A549 (cell line): ENCODE measurements at regions not wholly inside any gene's neighbourhood (a gene's known extent, or its start where the extent isn't known, plus 50 kb on each side); places are given as distances from the start of the nearest gene placed in this dataset.

Experiments used
- ATAC-seq, 2 experiments: fragments of 200-7000 bp in 1 of 2; fragments of >200 bp in 1 of 2; cut with Nextera tagmentation in 1 of 2; cut with Tn5 transposase in 1 of 2; 3 replicates each; pipeline versions ENCODE4 v1.8.0 to v1.9.1; 2018 to 2020; ENCODE audit warnings: mild to moderate bottlenecking in 1 of 2, moderate library complexity in 1 of 2
- CTCF ChIA-PET: fragments of 300-600 bp; sonication (Branson Sonifier 250); formaldehyde crosslinking; extraction: SDS; loops from one replicate; lab custom pipeline; 2021; ENCODE audit warnings: antibody characterized with exemption, inconsistent platforms; lab: Yijun Ruan, JAX
- POLR2A ChIA-PET: fragments of 350-600 bp; formaldehyde crosslinking; extraction: SDS; loops from one replicate; lab custom pipeline; 2021; ENCODE audit warnings: antibody characterized with exemption, inconsistent platforms; lab: Yijun Ruan, JAX
- DNase-seq, 2 experiments: peaks; one replicate each; pipeline versions ENCODE4 v3.0.0 to v3.0.0-alpha.2; 2011 to 2016; ENCODE audit warnings: low read depth in 1 of 2, low spot score in 1 of 2
- FAIRE-seq: peaks from 2 replicates; lab custom pipeline; 2011; peaks lifted over from hg19 to GRCh38; lab: Jason Lieb, UNC
- H3K27ac ChIP-seq, 2 experiments: fragments of >200 bp; sonication (Bioruptor Twin); formaldehyde crosslinking; 3 replicates each; pipeline ENCODE4 v1.5.1; 2016 to 2017
- H3K4me1 ChIP-seq: fragments of >200 bp; sonication (Bioruptor Twin); formaldehyde crosslinking; 3 replicates; pipeline ENCODE4 v1.6.1; 2016
- H3K4me2 ChIP-seq: fragments of >200 bp; sonication (Bioruptor Twin); formaldehyde crosslinking; 3 replicates; pipeline ENCODE4 v1.6.1; 2016
- H3K4me3 ChIP-seq: fragments of >200 bp; sonication (Bioruptor Twin); formaldehyde crosslinking; 3 replicates; pipeline ENCODE4 v1.5.1; 2016
- H3K9me3 ChIP-seq: fragments of >200 bp; sonication (Bioruptor Twin); formaldehyde crosslinking; 3 replicates; pipeline ENCODE4 v1.6.1; 2016
- BHLHE40 ChIP-seq: IDR thresholded peaks from 2 replicates; pipeline ENCODE4 v1.6.1; 2012; ENCODE audit warnings: low read depth, low read length, inconsistent platforms
- CBX8 ChIP-seq: fragments of 200-600 bp; sonication (generic); IDR thresholded peaks from 2 replicates; pipeline ENCODE4 v1.6.1; 2016
- CEBPB ChIP-seq, 2 experiments: fragments of >200 bp in 1 of 2; sonication (Bioruptor Twin) in 1 of 2; formaldehyde crosslinking in 1 of 2; IDR thresholded peaks; 2 replicates each; pipeline ENCODE4 v1.6.1; 2012 to 2016
- CHD4 ChIP-seq: fragments of 200-600 bp; sonication (generic); IDR thresholded peaks from 2 replicates; pipeline ENCODE4 v1.6.1; 2016; ENCODE audit warnings: antibody characterized with exemption, mild to moderate bottlenecking, borderline replicate concordance
- EHF ChIP-seq: fragments of 250-450 bp; sonication (Bioruptor Pico); IDR thresholded peaks from 2 replicates; pipeline ENCODE4 v1.5.0; 2020; ENCODE audit warnings: mild to moderate bottlenecking
- EHMT2 ChIP-seq: fragments of 200-600 bp; sonication (generic); IDR thresholded peaks from 2 replicates; pipeline ENCODE4 v1.6.1; 2016; ENCODE audit warnings: antibody characterized with exemption, low read depth, mild to moderate bottlenecking, moderate library complexity
- EP300 ChIP-seq, 2 experiments: fragments of >200 bp; sonication (Bioruptor Twin); formaldehyde crosslinking; IDR thresholded peaks; 2 replicates in 1 of 2; 3 replicates in 1 of 2; pipeline ENCODE4 v1.6.1; 2016 to 2017
- FOSL2 ChIP-seq, 2 experiments: fragments of 450-650 bp in 1 of 2; fragments of >200 bp in 1 of 2; sonication (Bioruptor Twin) in 1 of 2; formaldehyde crosslinking; IDR thresholded peaks; 2 replicates each; pipeline versions ENCODE4 v1.5.0 to v1.6.1; 2016 to 2020; ENCODE audit warnings: mild to moderate bottlenecking in 1 of 2, moderate library complexity in 1 of 2
- FOXS1 ChIP-seq: fragments of 250-450 bp; sonication (Bioruptor Pico); IDR thresholded peaks from 2 replicates; pipeline ENCODE4 v1.5.0; 2020; ENCODE audit warnings: mild to moderate bottlenecking, moderate library complexity
- HOXA7 ChIP-seq: fragments of 250-450 bp; sonication (Bioruptor Pico); IDR thresholded peaks from 2 replicates; pipeline ENCODE4 v1.5.0; 2020; ENCODE audit warnings: mild to moderate bottlenecking, moderate library complexity
- KDM5A ChIP-seq: fragments of 200-600 bp; sonication (generic); IDR thresholded peaks from 2 replicates; pipeline ENCODE4 v1.6.1; 2016; ENCODE audit warnings: antibody characterized with exemption, mild to moderate bottlenecking
- MYC ChIP-seq: IDR thresholded peaks from 2 replicates; pipeline ENCODE4 v1.6.1; 2012; ENCODE audit warnings: mild to moderate bottlenecking, inconsistent platforms, low read length, improper control_type of control experiment, borderline replicate concordance
- POLR2AphosphoS2 ChIP-seq: conservative IDR thresholded peaks from 2 replicates; pipeline ENCODE4 v1.6.1; 2012; ENCODE audit warnings: low read length, improper control_type of control experiment, inconsistent platforms
- RFX5 ChIP-seq: fragments of 450-650 bp; IDR thresholded peaks from 2 replicates; pipeline ENCODE4 v1.7.1; 2014; ENCODE audit warnings: antibody characterized with exemption, mild to moderate bottlenecking, moderate library complexity
- TP53 ChIP-seq: fragments of 250-450 bp; sonication (Bioruptor Pico); IDR thresholded peaks from 2 replicates; pipeline ENCODE4 v1.5.0; 2021; ENCODE audit warnings: mild to moderate bottlenecking, moderate library complexity
- ZNF302 ChIP-seq: fragments of 250-450 bp; sonication (Bioruptor Pico); IDR thresholded peaks from 2 replicates; pipeline ENCODE4 v1.9.0; 2021; ENCODE audit warnings: inconsistent platforms, mild to moderate bottlenecking, moderate library complexity
- ZSCAN20 ChIP-seq: fragments of 250-450 bp; sonication (Bioruptor Pico); IDR thresholded peaks from 2 replicates; pipeline ENCODE4 v1.8.0; 2022; ENCODE audit warnings: mild to moderate bottlenecking, moderate library complexity
- WGBS: methylation state at CpG from one replicate; pipeline ENCODE4 v1.1.6; 2017; ENCODE audit errors: missing lambda C conversion rate; 5-methylcytosine and 5-hydroxymethylcytosine counted together
- TF ChIP-seq, protein P1 (sequence below): fragments of >200 bp; sonication (Bioruptor Twin); formaldehyde crosslinking; IDR thresholded peaks from 3 replicates; pipeline ENCODE4 v1.5.1; 2016
- TF ChIP-seq, protein P2 (sequence below): fragments of 250-450 bp; sonication (Bioruptor Pico); IDR thresholded peaks from 2 replicates; pipeline ENCODE4 v1.5.0; 2020; ENCODE audit warnings: low read depth, mild to moderate bottlenecking, moderate library complexity
- TF ChIP-seq, protein P3 (sequence below): fragments of >200 bp; sonication (Bioruptor Twin); formaldehyde crosslinking; IDR thresholded peaks from 3 replicates; pipeline ENCODE4 v1.6.1; 2016
- TF ChIP-seq, protein P4 (sequence below): fragments of 150-350 bp; IDR thresholded peaks from 2 replicates; pipeline ENCODE4 v1.6.1; 2014; ENCODE audit warnings: low read depth, mild to moderate bottlenecking, low read length

DNA sequence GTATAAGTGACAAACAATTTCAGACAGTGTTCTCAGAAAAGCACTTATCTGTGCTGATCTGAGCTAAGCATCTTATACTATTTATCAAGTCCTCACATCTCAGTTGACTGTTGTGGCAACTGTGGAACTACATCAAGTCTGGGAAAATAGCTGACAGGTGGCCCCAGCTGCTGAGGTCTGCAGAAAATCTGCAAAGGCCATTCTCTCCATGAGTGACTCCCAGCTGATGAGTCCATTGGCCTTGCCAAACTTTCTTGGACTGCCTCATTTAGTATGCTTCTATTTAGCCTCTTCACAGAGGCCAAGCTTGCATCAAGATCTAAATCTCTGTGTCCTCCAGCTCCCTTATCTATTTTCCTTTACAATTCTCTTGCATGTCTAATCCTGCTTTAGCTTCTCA lies 174.5 kb upstream of the RBM19 start:
- no peak overlapping the region for H3K27ac ChIP-seq
- ATAC-seq (no peak), FAIRE-seq (no peak), DNase-seq (no peak)
- TF ChIP-seq MYC (no peak), POLR2AphosphoS2 (no peak)
- TF ChIP-seq, protein P1, sequence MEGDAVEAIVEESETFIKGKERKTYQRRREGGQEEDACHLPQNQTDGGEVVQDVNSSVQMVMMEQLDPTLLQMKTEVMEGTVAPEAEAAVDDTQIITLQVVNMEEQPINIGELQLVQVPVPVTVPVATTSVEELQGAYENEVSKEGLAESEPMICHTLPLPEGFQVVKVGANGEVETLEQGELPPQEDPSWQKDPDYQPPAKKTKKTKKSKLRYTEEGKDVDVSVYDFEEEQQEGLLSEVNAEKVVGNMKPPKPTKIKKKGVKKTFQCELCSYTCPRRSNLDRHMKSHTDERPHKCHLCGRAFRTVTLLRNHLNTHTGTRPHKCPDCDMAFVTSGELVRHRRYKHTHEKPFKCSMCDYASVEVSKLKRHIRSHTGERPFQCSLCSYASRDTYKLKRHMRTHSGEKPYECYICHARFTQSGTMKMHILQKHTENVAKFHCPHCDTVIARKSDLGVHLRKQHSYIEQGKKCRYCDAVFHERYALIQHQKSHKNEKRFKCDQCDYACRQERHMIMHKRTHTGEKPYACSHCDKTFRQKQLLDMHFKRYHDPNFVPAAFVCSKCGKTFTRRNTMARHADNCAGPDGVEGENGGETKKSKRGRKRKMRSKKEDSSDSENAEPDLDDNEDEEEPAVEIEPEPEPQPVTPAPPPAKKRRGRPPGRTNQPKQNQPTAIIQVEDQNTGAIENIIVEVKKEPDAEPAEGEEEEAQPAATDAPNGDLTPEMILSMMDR = no peak
- no peaks in the 10 kb centered on the region for H3K4me1 ChIP-seq
- H3K4me3 ChIP-seq = no peak overlapping the region
- no peaks in the 10 kb centered on the region for H3K9me3 ChIP-seq
- CTCF ChIA-PET = no interaction called here
- no peak overlapping the region for H3K4me2 ChIP-seq
- POLR2A ChIA-PET = no interaction called here

DNA sequence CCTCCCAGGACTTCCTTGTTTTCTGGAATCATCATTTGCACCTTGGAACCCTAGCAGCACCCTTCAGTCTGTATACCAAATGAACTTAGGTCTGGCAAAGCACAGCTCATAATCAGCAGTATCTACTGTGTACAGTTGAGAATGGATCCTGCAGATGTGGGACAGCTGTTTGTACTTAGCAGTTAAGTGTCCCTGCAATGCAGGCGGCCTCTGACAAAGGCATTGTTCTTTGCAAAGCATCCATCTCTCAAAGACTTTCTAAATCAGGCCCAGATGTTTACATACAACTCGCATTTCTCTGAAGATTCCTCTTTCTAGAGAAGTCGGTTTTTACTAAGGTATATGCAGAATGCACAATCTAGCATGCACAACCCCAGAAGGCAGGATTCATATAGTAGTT lies 170.5 kb upstream of the RBM19 start:
- TF ChIP-seq EP300 (IDR thresholded peaks at IDR 0.05) = no peak
- TF ChIP-seq HOXA7 = no peak
- TF ChIP-seq, protein P2, sequence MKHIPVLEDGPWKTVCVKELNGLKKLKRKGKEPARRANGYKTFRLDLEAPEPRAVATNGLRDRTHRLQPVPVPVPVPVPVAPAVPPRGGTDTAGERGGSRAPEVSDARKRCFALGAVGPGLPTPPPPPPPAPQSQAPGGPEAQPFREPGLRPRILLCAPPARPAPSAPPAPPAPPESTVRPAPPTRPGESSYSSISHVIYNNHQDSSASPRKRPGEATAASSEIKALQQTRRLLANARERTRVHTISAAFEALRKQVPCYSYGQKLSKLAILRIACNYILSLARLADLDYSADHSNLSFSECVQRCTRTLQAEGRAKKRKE (CRISPR knock-in tag) = no peak
- TF ChIP-seq CBX8 = no peak
- TF ChIP-seq ZSCAN20 (CRISPR knock-in tag) = no peak
- no peak for TF ChIP-seq FOXS1 (CRISPR knock-in tag)
- TF ChIP-seq FOSL2 (IDR thresholded peaks at IDR 0.05) = no peak
- TF ChIP-seq FOSL2 (CRISPR knock-in tag; IDR thresholded peaks at IDR 0.05) = no peak
- TF ChIP-seq RFX5 = no peak
- TF ChIP-seq CHD4 = no peak
- no peak for TF ChIP-seq POLR2AphosphoS2
- no peak for TF ChIP-seq BHLHE40
- TF ChIP-seq, protein P3, sequence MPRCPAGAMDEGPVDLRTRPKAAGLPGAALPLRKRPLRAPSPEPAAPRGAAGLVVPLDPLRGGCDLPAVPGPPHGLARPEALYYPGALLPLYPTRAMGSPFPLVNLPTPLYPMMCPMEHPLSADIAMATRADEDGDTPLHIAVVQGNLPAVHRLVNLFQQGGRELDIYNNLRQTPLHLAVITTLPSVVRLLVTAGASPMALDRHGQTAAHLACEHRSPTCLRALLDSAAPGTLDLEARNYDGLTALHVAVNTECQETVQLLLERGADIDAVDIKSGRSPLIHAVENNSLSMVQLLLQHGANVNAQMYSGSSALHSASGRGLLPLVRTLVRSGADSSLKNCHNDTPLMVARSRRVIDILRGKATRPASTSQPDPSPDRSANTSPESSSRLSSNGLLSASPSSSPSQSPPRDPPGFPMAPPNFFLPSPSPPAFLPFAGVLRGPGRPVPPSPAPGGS = no peak
- no peak for TF ChIP-seq ZNF302 (CRISPR knock-in tag)
- TF ChIP-seq EHF (CRISPR knock-in tag) = no peak
- TF ChIP-seq TP53 (CRISPR knock-in tag) = no peak
- no peak for TF ChIP-seq CEBPB (IDR thresholded peaks at IDR 0.05)
- TF ChIP-seq, protein P4, sequence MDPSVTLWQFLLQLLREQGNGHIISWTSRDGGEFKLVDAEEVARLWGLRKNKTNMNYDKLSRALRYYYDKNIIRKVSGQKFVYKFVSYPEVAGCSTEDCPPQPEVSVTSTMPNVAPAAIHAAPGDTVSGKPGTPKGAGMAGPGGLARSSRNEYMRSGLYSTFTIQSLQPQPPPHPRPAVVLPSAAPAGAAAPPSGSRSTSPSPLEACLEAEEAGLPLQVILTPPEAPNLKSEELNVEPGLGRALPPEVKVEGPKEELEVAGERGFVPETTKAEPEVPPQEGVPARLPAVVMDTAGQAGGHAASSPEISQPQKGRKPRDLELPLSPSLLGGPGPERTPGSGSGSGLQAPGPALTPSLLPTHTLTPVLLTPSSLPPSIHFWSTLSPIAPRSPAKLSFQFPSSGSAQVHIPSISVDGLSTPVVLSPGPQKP = no peak
- TF ChIP-seq KDM5A = no peak
- TF ChIP-seq EHMT2 = no peak
- POLR2A ChIA-PET = no interaction called here
- Histone ChIP-seq H3K4me1 (no peaks in the 10 kb centered on the region), H3K4me2 (no peak overlapping the region), H3K4me3 (no peak overlapping the region), H3K27ac (no peak overlapping the region), H3K9me3 (no peaks in the 10 kb centered on the region)
- WGBS = 2% methylated on average over 3 of the region's 3 CpGs
- DNase-seq (no peak), FAIRE-seq (no peak), ATAC-seq (no peak)
- CTCF ChIA-PET = interaction anchor here (1.5 to 1.6 kb wide), 2 partner anchors 10 to 30 kb away, joined by 3 to 5 read pairs; no protein-coding TSS in a partner anchor
